Activated CD8-positive, alpha-beta T cell treated with anti-CD3 and anti-CD28 coated beads for 36 hours (primary cell): ENCODE measurements at regions not wholly inside any gene's neighbourhood (a gene's known extent, or its start where the extent isn't known, plus 50 kb on each side); places are given as distances from the start of the nearest gene placed in this dataset.

Source experiments
- ATAC-seq: fragments of 200-7000 bp; cut with Tn5 transposase; one replicate; pipeline ENCODE4 v1.10.0; 2021; ENCODE audit warnings: mild to moderate bottlenecking, moderate library complexity
- CTCF ChIA-PET: fragments of 350-600 bp; sonication (Branson Sonifier 250); formaldehyde crosslinking; loops from one replicate; lab custom pipeline; 2021; ENCODE audit warnings: antibody characterized with exemption; lab: Charles Lee
- POLR2A ChIA-PET: fragments of 350-600 bp; sonication (Branson Sonifier 250); formaldehyde crosslinking; loops from one replicate; lab custom pipeline; 2021; ENCODE audit warnings: antibody characterized with exemption; lab: Charles Lee
- DNase-seq: peaks from one replicate; pipeline ENCODE4 v3.0.0-alpha.2; 2020
- H3K27ac Mint-ChIP-seq: one replicate; pipeline ENCODE4 v1.8.0; 2021; ENCODE audit warnings: mild to moderate bottlenecking, mixed read lengths
- H3K27me3 Mint-ChIP-seq: one replicate; pipeline ENCODE4 v1.8.0; 2021; ENCODE audit warnings: mixed read lengths
- H3K36me3 Mint-ChIP-seq: one replicate; pipeline ENCODE4 v1.8.0; 2021; ENCODE audit warnings: low read depth, mixed read lengths
- H3K4me1 Mint-ChIP-seq: one replicate; pipeline ENCODE4 v1.8.0; 2021; ENCODE audit warnings: low read depth, mixed read lengths
- H3K4me3 Mint-ChIP-seq: one replicate; pipeline ENCODE4 v1.8.0; 2021; ENCODE audit warnings: mild to moderate bottlenecking, moderate library complexity, mixed read lengths
- H3K9me3 Mint-ChIP-seq: one replicate; pipeline ENCODE4 v1.8.0; 2021; ENCODE audit warnings: mixed read lengths
- CTCF ChIP-seq: fragments of 200-600 bp; IDR thresholded peaks from one replicate; pipeline ENCODE4 v1.8.0; 2022; ENCODE audit warnings: antibody characterized with exemption, mild to moderate bottlenecking
- intact Hi-C: fragments of 100-400 bp; cut with micrococcal nuclease; formaldehyde crosslinking; loops from one replicate; pipeline ENCODE4 v1.10.0; 2022

DNA sequence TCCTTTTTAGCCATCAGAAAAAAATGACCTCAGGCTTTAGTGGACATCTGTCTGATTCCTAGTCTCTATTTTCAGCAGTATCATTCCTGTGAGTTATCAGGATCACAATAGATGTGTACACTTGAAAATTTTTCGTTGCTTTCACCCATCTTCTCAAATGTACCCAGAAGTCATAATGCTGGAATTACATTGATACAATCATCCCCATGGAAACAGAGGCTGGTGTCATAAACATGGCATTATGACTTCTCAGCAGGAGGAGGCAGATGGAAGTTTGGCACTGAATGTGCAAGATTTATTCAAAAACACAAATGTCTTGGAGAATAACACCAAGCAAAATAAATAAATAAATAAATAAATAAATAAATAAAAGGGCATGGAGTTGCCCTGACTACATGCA is 292.5 kb downstream of the PHKB start:
- DNase-seq (no peak), ATAC-seq (no peak)
- no peaks in the 10 kb centered on the region for H3K36me3 Mint-ChIP-seq
- no peaks in the 10 kb centered on the region for H3K9me3 Mint-ChIP-seq
- intact Hi-C loops: no loop called here
- no peak overlapping the region for H3K4me3 Mint-ChIP-seq
- POLR2A ChIA-PET: no interaction called here
- H3K4me1 Mint-ChIP-seq: no peaks in the 10 kb centered on the region
- peaks cover 4% of the 10 kb centered on the region for H3K27me3 Mint-ChIP-seq
- CTCF ChIA-PET: no interaction called here
- TF ChIP-seq CTCF: no peak
- no peak overlapping the region for H3K27ac Mint-ChIP-seq
